HG02798 (cell line): ENCODE measurements at regions not wholly inside any gene's neighbourhood (a gene's known extent, or its start where the extent isn't known, plus 50 kb on each side); places are given as distances from the start of the nearest gene placed in this dataset.
"Not testable (repeated sequence)": the region's sequence is repeated elsewhere in the genome, so short reads cannot be mapped to it uniquely, and the experiment has no call there.

Source experiments
- ATAC-seq: cut with Tn5 transposase; IDR thresholded peaks from one replicate; pipeline ENCODE4 v1.9.1; 2021; ENCODE audit warnings: mild to moderate bottlenecking; ENCODE audit not compliant: unreplicated experiment, poor library complexity

DNA sequence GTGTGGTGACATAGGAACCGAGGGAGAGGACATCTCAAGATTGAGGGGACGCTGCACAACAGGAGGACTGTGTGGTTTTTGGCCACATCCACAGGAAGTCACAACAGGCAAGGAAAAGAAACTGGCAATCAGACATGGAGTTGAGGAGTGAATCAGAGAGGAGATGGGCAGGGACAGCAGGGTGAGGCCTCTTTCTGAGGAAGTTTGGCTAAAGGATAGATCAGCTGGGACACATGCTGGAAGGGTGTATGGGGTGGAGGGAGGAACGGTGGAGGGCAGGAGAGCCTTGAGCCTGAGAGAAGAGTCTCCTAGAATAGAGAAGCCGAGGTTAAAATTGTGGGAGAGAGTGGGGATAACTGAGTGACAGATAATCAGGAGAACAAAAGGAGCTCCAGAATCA is 75.1 kb upstream of the CIDEA start:
- ATAC-seq, result not testable (repeated sequence)

DNA sequence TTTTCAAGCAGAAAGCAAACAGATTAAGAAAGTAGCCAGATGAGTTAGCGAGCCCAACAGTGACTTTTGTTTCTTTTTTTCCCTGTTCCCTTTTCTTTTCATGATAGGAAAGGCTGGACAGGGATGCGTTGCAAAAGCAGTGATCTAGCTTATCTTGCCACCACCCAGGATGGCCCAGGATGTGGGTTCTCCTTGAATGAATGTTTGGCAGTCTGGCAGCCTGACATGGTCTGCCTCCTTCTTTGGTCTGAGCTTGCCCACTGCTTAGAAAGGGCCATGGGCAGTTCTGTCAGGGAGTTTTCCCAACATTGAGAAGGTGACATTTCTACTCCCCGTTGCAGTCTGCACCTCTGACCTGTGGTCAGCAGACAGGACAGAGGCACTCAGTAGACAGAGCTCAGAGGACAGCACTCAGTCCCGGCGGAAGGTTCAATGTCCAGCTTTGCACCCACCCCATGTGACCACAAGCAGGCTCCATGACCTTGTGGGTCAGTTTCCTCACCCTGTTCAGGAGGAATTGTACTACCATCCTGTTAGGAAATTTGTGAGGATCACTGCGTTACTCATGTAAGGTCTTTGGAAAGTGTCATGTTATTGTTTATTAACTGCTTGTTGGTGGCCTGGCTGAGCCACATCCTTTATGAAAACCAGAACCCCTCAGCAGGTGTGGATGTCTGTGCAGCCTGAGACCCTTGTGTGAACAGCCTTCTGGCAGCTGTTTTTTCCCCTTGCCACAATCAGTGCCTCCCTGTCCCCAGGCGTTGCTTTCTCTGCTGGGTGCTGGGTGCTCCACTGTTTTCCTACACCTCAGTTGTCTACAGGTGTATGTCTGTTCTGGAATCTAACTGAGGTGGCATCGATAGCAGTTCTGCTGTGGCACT is 74.2 kb upstream of the CIDEA start:
- ATAC-seq, result peak; percentile 43

DNA sequence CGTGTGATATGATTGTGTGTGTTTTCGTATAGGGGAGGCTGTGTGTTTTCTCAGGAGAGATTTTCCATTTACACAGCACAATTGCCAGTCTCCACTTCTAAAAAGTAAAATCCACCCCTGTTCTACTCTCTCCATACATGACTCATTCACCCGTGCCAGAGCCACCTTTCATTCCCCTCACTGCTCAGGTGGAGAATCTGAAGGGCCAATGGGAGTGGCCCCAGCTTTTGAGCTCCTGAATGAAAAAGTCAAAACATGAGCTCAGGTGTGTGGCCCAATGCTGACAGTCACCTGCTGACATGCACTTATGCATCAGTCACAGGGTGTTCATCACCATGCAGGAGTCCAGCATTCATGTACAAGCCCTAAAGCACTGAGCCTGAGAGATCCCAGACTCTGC is 55.4 kb upstream of the CIDEA start:
- not testable (repeated sequence) for ATAC-seq

DNA sequence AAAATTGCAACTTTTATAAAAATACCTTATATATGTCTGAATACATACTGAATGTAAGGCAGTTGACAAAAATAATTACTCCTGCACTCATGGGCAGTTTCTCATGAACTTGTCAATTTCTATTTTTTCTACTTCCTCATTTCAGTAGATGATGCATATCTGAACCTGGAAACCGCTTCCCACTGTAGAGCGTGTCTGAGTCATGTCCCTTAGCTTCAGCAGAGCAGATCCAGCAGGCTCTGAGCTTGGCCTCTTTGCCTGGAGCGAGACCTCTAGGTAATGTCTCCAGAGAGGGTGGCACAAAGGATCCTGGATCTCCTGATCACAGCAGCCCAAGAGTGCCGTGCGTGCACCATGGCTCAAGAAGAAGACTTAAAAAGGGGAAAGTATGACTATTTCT is 54.0 kb upstream of the CIDEA start:
- peak; percentile 97 for ATAC-seq
